Erythroblast (primary cell): ENCODE measurements at regions not wholly inside any gene's neighbourhood (a gene's known extent, or its start where the extent isn't known, plus 50 kb on each side); places are given as distances from the start of the nearest gene placed in this dataset.

Experiments
- DNase-seq, 2 experiments: peaks; one replicate each; lab custom pipeline; 2025; lab: John Stamatoyannopoulos, UW
- GATA1 ChIP-seq: IDR thresholded peaks from 2 replicates; pipeline ENCODE4 v1.6.1; 2011; ENCODE audit warnings: low read depth, mild to moderate bottlenecking, control low read depth, low read length, moderate library complexity
- POLR2A ChIP-seq: IDR thresholded peaks from 2 replicates; pipeline ENCODE4 v1.6.1; 2011; ENCODE audit warnings: mild to moderate bottlenecking, low read length

GRCh38 chr10:121059351-121059750 is 208.2 kb downstream of the WDR11 start:
- DNase-seq, result no peak
- TF ChIP-seq POLR2A, result no peak
- TF ChIP-seq GATA1, result no peak

- no peak for DNase-seq
- TF ChIP-seq GATA1, result no peak
- TF ChIP-seq POLR2A, result no peak
Measured at GRCh38 chr10:121062115-121062514, 211.0 kb downstream of the WDR11 start.

GRCh38 chr10:121063744-121064143 is 212.6 kb downstream of the WDR11 start:
- TF ChIP-seq POLR2A (no peak), GATA1 (no peak)

GRCh38 chr10:121064491-121064890 is 213.3 kb downstream of the WDR11 start:
- DNase-seq, result no peak
- TF ChIP-seq GATA1 (no peak), POLR2A (no peak)

More at GRCh38 chr10:121063744-121064143, 212.6 kb downstream of the WDR11 start:
- no peak for DNase-seq

GRCh38 chr10:121065330-121065729 is 214.2 kb downstream of the WDR11 start:
- no peak for DNase-seq
- TF ChIP-seq GATA1 (no peak), POLR2A (no peak)

- DNase-seq, result no peak
- no peak for TF ChIP-seq POLR2A
- no peak for TF ChIP-seq GATA1
Measured at GRCh38 chr10:121069061-121069850, 218.1 kb downstream of the WDR11 start.

GRCh38 chr10:121070275-121071070 is 219.3 kb downstream of the WDR11 start:
- DNase-seq, result peak; percentile 7 to 10
- TF ChIP-seq POLR2A, result no peak
- TF ChIP-seq GATA1, result no peak

- TF ChIP-seq GATA1 (no peak), POLR2A (no peak)
- DNase-seq, result no peak
Measured at GRCh38 chr10:121071901-121072300, 220.7 kb downstream of the WDR11 start.

- no peak for DNase-seq
- no peak for TF ChIP-seq GATA1
- no peak for TF ChIP-seq POLR2A
Measured at GRCh38 chr10:121073728-121074127, 222.6 kb downstream of the WDR11 start.

GRCh38 chr10:121076776-121077715 is 225.9 kb downstream of the WDR11 start:
- TF ChIP-seq GATA1, result no peak
- TF ChIP-seq POLR2A, result no peak

GRCh38 chr10:121078036-121078435 is 226.9 kb downstream of the WDR11 start:
- no peak for DNase-seq
- TF ChIP-seq POLR2A, result no peak
- no peak for TF ChIP-seq GATA1

More at GRCh38 chr10:121076776-121077715, 225.9 kb downstream of the WDR11 start:
- no peak for DNase-seq

- DNase-seq, result no peak
Measured at GRCh38 chr10:121078672-121079102, 227.5 kb downstream of the WDR11 start.

GRCh38 chr10:121079226-121079625 is 228.1 kb downstream of the WDR11 start:
- no peak for TF ChIP-seq GATA1
- no peak for TF ChIP-seq POLR2A
- no peak for DNase-seq

More at GRCh38 chr10:121078672-121079102, 227.5 kb downstream of the WDR11 start:
- TF ChIP-seq POLR2A (no peak), GATA1 (no peak)
